Smooth muscle cell (in vitro differentiated cells): ENCODE measurements at regions not wholly inside any gene's neighbourhood (a gene's known extent, or its start where the extent isn't known, plus 50 kb on each side); places are given as distances from the start of the nearest gene placed in this dataset.

Experiments used
- DNase-seq: peaks from one replicate; lab custom pipeline; 2025; ENCODE audit not compliant: unreplicated experiment; lab: John Stamatoyannopoulos, UW
- H2AFZ ChIP-seq: fragments of 200-600 bp; sonication (generic); 2 replicates; pipeline ENCODE4 v1.6.0; 2016; ENCODE audit warnings: antibody characterized with exemption, low read depth, mild to moderate bottlenecking
- H3F3A ChIP-seq: fragments of 200-600 bp; sonication (generic); 2 replicates; pipeline ENCODE4 v1.6.0; 2017; ENCODE audit warnings: antibody characterized with exemption, low read depth
- H3K27ac ChIP-seq: fragments of 200-600 bp; sonication (generic); 2 replicates; pipeline ENCODE4 v1.5.1; 2016; ENCODE audit warnings: low read depth, mild to moderate bottlenecking
- H3K27me3 ChIP-seq: fragments of 200-600 bp; sonication (generic); 2 replicates; pipeline ENCODE4 v1.6.1; 2016; ENCODE audit warnings: low read depth, mild to moderate bottlenecking
- H3K36me3 ChIP-seq: fragments of 200-600 bp; sonication (generic); 2 replicates; pipeline ENCODE4 v1.5.1; 2016; ENCODE audit warnings: low read depth
- H3K4me1 ChIP-seq: fragments of 200-600 bp; sonication (generic); 2 replicates; pipeline ENCODE4 v1.5.1; 2016; ENCODE audit warnings: low read depth
- H3K4me2 ChIP-seq: fragments of 200-600 bp; sonication (generic); 2 replicates; pipeline ENCODE4 v1.6.0; 2016; ENCODE audit warnings: mild to moderate bottlenecking
- H3K4me3 ChIP-seq: fragments of 200-600 bp; sonication (generic); 2 replicates; pipeline ENCODE4 v1.5.1; 2016; ENCODE audit warnings: mild to moderate bottlenecking
- H3K79me2 ChIP-seq: fragments of 200-600 bp; sonication (generic); 2 replicates; pipeline ENCODE4 v1.6.0; 2016; ENCODE audit warnings: low read depth, mild to moderate bottlenecking
- H3K9ac ChIP-seq: fragments of 200-600 bp; sonication (generic); 2 replicates; pipeline ENCODE4 v1.6.0; 2016; ENCODE audit warnings: low read depth
- H3K9me3 ChIP-seq: fragments of 200-600 bp; sonication (generic); replicated peaks from 2 replicates; pipeline ENCODE4 v1.5.1; 2016; ENCODE audit warnings: low read depth
- H4K20me1 ChIP-seq: fragments of 200-600 bp; sonication (generic); 2 replicates; pipeline ENCODE4 v1.6.0; 2016; ENCODE audit warnings: low read depth
- WGBS: methylation state at CpG from one replicate; pipeline ENCODE4 v1.1.7; 2016; ENCODE audit warnings: low lambda C conversion rate; 5-methylcytosine and 5-hydroxymethylcytosine counted together
- TF ChIP-seq, protein P1 (sequence below): fragments of 200-600 bp; sonication (generic); IDR thresholded peaks from 2 replicates; pipeline ENCODE4 v1.5.1; 2017; ENCODE audit warnings: borderline replicate concordance, mild to moderate bottlenecking, antibody characterized with exemption; ENCODE audit not compliant: insufficient read depth, poor library complexity, severe bottlenecking

DNA sequence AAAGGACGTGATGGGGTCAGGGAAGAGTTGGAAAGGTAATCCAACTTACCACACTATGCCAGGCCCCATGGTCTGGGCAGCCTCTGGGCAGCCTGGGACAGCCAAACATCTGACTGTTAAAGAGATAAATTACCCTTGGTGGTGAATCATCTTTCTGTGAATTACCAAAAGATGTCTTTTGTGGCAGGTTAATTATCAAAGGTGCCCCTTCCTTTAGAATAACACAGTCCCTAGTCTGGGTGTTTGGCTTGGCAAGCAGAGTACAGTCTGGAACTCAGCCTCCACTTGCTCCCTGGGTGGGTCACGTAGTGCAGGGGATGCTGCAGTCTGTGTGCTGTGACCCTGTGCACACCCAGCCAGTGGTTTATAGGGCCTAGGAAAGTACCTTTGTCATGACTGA, 113.1 kb downstream of the ZNF621 start:
- H3K4me2 ChIP-seq, result no peak overlapping the region
- no peaks in the 10 kb centered on the region for H3K27me3 ChIP-seq
- no peak overlapping the region for H3K9ac ChIP-seq
- TF ChIP-seq, protein P1, sequence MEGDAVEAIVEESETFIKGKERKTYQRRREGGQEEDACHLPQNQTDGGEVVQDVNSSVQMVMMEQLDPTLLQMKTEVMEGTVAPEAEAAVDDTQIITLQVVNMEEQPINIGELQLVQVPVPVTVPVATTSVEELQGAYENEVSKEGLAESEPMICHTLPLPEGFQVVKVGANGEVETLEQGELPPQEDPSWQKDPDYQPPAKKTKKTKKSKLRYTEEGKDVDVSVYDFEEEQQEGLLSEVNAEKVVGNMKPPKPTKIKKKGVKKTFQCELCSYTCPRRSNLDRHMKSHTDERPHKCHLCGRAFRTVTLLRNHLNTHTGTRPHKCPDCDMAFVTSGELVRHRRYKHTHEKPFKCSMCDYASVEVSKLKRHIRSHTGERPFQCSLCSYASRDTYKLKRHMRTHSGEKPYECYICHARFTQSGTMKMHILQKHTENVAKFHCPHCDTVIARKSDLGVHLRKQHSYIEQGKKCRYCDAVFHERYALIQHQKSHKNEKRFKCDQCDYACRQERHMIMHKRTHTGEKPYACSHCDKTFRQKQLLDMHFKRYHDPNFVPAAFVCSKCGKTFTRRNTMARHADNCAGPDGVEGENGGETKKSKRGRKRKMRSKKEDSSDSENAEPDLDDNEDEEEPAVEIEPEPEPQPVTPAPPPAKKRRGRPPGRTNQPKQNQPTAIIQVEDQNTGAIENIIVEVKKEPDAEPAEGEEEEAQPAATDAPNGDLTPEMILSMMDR, result no peak
- H3K4me1 ChIP-seq, result no peaks in the 10 kb centered on the region
- H3K9me3 ChIP-seq, result no peaks in the 10 kb centered on the region
- no peaks in the 10 kb centered on the region for H3K36me3 ChIP-seq
- no peak overlapping the region for H3K27ac ChIP-seq
- H3F3A ChIP-seq, result no peaks in the 10 kb centered on the region
- DNase-seq, result no peak
- 89% methylated on average over 2 of the region's 2 CpGs for WGBS
- no peaks in the 10 kb centered on the region for H4K20me1 ChIP-seq
- H3K4me3 ChIP-seq, result no peak overlapping the region
- no peak overlapping the region for H2AFZ ChIP-seq
- no peaks in the 10 kb centered on the region for H3K79me2 ChIP-seq

DNA sequence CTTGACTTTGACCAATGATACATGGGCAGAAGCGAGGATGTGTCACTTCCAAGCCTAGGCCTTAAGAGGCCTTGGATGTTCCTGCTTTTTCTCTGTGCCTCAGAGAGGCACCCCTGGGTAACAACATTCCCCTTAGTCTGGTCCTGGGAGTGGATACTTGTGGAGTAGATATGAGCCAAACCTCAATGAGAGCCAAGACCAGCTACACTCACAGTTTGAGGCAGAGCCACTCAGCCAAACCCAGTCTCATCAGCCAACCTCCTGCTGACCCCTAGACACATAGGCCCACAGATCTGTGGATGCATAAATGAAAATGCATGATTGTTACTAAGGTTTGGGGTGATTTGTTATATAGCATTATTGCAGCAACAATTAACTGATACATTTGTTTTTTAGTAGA, 114.2 kb downstream of the ZNF621 start:
- no peaks in the 10 kb centered on the region for H4K20me1 ChIP-seq
- no peaks in the 10 kb centered on the region for H3K79me2 ChIP-seq
- 84% methylated on average over 1 of the region's 1 CpG for WGBS
- DNase-seq, result no peak
- no peak overlapping the region for H3K4me3 ChIP-seq
- no peaks in the 10 kb centered on the region for H3F3A ChIP-seq
- no peaks in the 10 kb centered on the region for H3K27me3 ChIP-seq
- H3K9me3 ChIP-seq, result no peaks in the 10 kb centered on the region
- H3K36me3 ChIP-seq, result no peaks in the 10 kb centered on the region
- H3K27ac ChIP-seq, result no peak overlapping the region
- TF ChIP-seq, protein P1, result no peak
- H3K4me1 ChIP-seq, result no peaks in the 10 kb centered on the region
- H3K9ac ChIP-seq, result no peak overlapping the region
- no peak overlapping the region for H2AFZ ChIP-seq
- H3K4me2 ChIP-seq, result no peak overlapping the region

DNA sequence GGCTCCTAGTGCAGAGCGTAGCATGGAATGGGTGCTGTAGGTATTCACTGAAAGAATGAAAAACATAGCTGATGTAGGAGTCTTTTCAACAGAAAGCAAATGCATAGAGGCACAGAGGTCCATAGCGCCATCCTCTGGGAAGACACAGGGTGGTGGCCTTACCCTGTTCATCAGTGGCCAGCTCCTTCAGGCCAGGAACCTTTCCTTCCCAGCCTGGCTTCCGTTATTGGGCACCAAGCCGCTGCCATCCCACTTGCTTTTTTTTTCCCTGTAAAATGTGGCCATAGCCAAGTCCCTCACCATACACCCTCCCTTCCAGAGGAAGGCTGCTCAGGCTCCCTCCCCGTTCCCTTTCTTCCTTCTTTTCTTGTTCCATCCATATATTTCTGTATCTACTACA, 118.1 kb downstream of the ZNF621 start:
- Histone ChIP-seq H3K4me1 (no peaks in the 10 kb centered on the region), H3K36me3 (no peaks in the 10 kb centered on the region), H2AFZ (no peak overlapping the region), H3K9me3 (no peaks in the 10 kb centered on the region), H3K79me2 (no peaks in the 10 kb centered on the region), H3K4me3 (no peak overlapping the region), H3K4me2 (no peak overlapping the region), H3F3A (no peaks in the 10 kb centered on the region), H3K9ac (no peak overlapping the region), H3K27me3 (no peaks in the 10 kb centered on the region), H4K20me1 (no peaks in the 10 kb centered on the region), H3K27ac (no peak overlapping the region)
- DNase-seq, result no peak
- 91% methylated on average over 5 of the region's 5 CpGs for WGBS
- TF ChIP-seq, protein P1, result no peak

DNA sequence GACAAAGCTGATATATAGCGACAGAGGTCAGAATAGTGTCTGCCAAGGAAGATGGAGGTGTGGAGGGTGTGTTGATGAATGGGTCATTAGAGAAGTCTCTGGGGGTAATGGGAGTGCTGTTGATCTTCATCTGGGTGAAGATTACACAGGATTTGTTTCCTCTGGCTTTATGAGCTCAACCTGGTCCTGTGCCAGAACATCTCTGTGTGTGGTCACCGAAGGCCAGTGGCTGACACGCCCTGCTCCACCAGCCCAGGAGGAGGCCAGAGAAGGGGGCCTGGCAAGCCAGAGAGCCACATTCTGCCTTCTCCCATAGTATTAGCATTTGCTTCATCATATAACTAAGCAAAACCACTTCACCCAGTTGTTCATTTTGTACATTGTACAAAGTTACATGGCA, 121.1 kb downstream of the ZNF621 start:
- H3K79me2 ChIP-seq, result no peaks in the 10 kb centered on the region
- H3K9me3 ChIP-seq, result no peaks in the 10 kb centered on the region
- H4K20me1 ChIP-seq, result no peaks in the 10 kb centered on the region
- no peaks in the 10 kb centered on the region for H3K36me3 ChIP-seq
- no peak overlapping the region for H2AFZ ChIP-seq
- H3K4me3 ChIP-seq, result no peak overlapping the region
- H3K27me3 ChIP-seq, result no peaks in the 10 kb centered on the region
- no peak for DNase-seq
- no peak overlapping the region for H3K4me2 ChIP-seq
- H3K27ac ChIP-seq, result no peak overlapping the region
- no peak overlapping the region for H3K9ac ChIP-seq
- H3F3A ChIP-seq, result no peaks in the 10 kb centered on the region
- 65% methylated on average over 3 of the region's 3 CpGs for WGBS
- H3K4me1 ChIP-seq, result no peaks in the 10 kb centered on the region
- TF ChIP-seq, protein P1, result no peak
